ENCODE measurements at regions not wholly inside any gene's neighbourhood (a gene's known extent, or its start where the extent isn't known, plus 50 kb on each side); places are given as distances from the start of the nearest gene placed in this dataset.

DNA sequence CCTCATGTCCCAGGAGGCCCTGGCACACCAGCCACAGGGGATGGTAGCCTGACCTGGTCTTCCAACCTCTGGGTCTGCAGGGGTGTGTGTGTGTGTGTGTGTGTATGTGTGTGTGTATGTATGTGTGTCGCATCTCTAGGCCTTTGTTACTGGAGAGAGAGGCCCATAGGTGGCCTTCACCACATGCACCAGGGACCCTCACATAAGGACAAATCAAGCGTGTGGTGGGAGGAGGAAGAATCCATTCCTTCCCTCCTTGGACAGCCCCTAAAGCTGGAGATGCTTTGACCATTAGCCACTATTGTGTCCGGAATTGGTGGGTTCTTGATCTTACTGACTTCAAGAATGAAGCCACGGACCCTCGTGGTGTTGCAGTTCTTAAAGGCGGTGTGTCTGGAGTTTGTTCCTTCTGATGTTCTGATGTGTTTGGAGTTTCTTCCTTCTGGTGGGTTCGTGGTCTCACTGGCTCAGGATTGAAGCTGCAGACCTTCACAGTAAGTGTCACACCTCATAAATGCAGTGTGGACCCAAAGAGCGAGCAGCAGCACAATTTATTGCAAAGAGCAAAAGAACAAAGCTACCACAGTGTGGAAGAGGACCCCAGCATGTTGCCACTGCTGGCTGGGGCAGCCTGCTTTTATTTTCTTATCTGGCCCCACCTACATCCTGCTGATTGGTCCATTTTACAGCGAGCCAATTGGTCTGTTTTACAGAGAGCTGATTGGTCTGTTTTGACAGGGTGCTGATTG lies 104.1 kb downstream of the DDX1 start:
- TF ChIP-seq, protein P1, sequence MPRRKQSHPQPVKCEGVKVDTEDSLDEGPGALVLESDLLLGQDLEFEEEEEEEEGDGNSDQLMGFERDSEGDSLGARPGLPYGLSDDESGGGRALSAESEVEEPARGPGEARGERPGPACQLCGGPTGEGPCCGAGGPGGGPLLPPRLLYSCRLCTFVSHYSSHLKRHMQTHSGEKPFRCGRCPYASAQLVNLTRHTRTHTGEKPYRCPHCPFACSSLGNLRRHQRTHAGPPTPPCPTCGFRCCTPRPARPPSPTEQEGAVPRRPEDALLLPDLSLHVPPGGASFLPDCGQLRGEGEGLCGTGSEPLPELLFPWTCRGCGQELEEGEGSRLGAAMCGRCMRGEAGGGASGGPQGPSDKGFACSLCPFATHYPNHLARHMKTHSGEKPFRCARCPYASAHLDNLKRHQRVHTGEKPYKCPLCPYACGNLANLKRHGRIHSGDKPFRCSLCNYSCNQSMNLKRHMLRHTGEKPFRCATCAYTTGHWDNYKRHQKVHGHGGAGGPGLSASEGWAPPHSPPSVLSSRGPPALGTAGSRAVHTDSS (tag by site-specific recombination; IDR thresholded peaks at IDR 0.05) = no peak
- no peak for TF ChIP-seq YY1 (tag by site-specific recombination; IDR thresholded peaks at IDR 0.05)
